C4-2B (cell line): ENCODE measurements at regions not wholly inside any gene's neighbourhood (a gene's known extent, or its start where the extent isn't known, plus 50 kb on each side); places are given as distances from the start of the nearest gene placed in this dataset.

Experiments used
- ZFX ChIP-seq: fragments of 450-650 bp; IDR thresholded peaks from 2 replicates; pipeline ENCODE4 v1.6.1; 2017
- TF ChIP-seq, protein P1 (sequence below): fragments of 450-650 bp; conservative IDR thresholded peaks from 2 replicates; pipeline ENCODE4 v1.5.1; 2017; ENCODE audit warnings: mild to moderate bottlenecking

DNA sequence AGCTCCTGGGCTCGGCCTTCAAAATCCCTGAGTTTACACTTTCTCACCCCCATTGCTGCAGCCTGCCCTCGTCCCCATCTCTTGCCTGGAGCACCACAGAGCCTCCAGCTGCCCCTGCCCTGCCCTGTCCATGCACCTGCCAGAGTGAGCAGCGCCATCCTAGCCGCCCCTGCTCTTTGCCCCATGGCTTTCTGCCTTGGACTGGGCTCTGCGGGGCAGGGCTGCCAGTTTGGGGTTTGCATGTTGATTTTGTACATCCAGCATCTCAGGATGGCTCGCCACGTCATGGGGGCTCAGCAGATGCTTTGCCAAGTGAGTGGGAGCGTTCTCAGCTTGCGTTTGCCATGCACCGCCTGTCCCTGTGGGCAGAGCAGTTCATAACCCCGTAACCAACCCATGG lies 67.1 kb upstream of the HGFAC start:
- TF ChIP-seq, protein P1, sequence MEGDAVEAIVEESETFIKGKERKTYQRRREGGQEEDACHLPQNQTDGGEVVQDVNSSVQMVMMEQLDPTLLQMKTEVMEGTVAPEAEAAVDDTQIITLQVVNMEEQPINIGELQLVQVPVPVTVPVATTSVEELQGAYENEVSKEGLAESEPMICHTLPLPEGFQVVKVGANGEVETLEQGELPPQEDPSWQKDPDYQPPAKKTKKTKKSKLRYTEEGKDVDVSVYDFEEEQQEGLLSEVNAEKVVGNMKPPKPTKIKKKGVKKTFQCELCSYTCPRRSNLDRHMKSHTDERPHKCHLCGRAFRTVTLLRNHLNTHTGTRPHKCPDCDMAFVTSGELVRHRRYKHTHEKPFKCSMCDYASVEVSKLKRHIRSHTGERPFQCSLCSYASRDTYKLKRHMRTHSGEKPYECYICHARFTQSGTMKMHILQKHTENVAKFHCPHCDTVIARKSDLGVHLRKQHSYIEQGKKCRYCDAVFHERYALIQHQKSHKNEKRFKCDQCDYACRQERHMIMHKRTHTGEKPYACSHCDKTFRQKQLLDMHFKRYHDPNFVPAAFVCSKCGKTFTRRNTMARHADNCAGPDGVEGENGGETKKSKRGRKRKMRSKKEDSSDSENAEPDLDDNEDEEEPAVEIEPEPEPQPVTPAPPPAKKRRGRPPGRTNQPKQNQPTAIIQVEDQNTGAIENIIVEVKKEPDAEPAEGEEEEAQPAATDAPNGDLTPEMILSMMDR, result no peak
- no peak for TF ChIP-seq ZFX
